Left cardiac atrium (tissue), 4 donors: ENCODE measurements at regions not wholly inside any gene's neighbourhood (a gene's known extent, or its start where the extent isn't known, plus 50 kb on each side); places are given as distances from the start of the nearest gene placed in this dataset.

Experiments
- ATAC-seq, 2 donors: fragments of 200-7000 bp; cut with Tn5 transposase; one replicate each; pipeline ENCODE4 v1.9.1; 2020; ENCODE audit warnings: mild to moderate bottlenecking in 2 of 2, moderate library complexity in 2 of 2
- DNase-seq: peaks from one replicate; pipeline ENCODE4 v3.0.0-alpha.2; 2020
- intact Hi-C, 2 donors: fragments of 100-400 bp; cut with DNase I; formaldehyde crosslinking; loops; one replicate each; pipeline versions ENCODE4 v1.14.1 to v1.15.1; 2022 to 2023
- microRNA-seq, 2 donors: library from miRNA; unstranded; fragments of <30 nt; microRNA quantifications; one replicate each; pipeline ENCODE4 v1.2.0, GENCODE V29; 2020
- donor health status: DM: no; HTN: yes; CAD: no.
- donor health status: DM: no; HTN: yes; CAD: no; lungs with severe emphysema.
- donor health status: DM: yes; HTN: yes; CAD: no.
- donor health status: Dilated cardiomyopathy.

DNA sequence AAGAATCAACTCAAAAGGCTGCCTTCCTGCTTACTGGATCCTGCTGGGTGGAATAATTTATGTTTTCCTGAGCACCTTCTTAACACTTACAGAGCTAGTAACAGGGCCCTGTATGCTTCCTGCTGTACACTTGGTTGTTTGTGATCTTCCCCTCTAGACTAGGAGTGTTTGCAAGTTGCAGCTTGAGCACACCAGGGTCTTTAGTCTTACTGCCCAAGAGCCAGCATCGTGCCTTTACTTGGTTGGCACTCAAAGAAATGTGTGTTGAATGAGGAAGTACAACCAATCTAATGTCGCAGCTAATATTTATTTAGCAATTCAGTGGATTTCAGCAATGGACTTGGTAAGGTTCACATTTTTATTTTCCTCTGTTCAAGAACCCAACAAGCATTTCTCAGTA, 57.5 kb upstream of the HAND1 start:
- ATAC-seq (no peak), DNase-seq (no peak)
- intact Hi-C loops, result no loop called here

DNA sequence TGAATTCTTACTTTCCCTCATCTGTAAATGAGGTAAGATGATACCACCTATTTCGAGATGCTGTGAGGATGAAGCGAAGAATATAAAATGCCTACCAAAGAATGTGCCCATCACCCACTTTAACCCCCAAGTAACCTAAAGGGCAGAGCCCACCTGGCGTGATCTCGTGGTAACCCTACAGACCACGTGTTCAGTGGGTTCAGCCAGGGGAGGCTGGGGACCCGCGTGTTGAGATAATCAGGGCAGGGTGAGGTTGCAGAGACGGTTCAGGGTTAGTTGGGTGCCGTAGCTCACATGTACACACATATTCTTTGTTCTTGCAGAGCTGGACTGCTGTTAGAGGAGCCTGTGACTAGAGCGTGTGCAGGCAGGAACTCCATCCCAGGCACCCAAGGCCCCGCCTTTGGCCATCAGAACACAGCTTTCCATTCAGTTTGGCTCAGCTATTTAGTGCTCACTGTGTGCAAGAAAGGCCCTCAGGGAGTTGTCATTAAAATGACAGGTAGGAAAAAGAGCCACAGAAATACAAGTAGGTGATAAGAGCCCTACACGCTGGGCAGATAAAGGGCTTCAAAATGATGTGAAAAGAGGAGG, 56.5 kb upstream of the HAND1 start:
- DNase-seq (no peak), ATAC-seq (no peak)
- intact Hi-C loops, result no loop called here

DNA sequence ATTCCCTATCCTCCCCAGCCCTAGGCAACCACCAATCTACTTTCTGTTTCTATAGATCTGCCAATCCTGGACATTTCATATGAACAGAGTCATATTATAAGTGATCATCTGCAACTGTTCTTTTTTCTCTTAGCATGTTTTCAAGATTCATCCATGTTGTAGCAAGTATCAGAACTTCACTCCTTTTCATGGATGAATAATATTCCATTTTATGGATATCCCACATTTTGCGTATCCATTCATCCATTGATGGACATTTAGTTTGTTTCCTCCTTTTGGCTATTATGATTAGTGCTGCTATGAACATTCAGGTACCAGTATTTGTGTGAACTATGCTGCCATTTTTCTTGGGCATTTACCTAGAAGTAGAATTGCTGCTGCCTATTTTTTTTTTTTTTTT, 51.3 kb upstream of the HAND1 start:
- intact Hi-C loops, result no loop called here
- no peak for ATAC-seq
- DNase-seq, result no peak

DNA sequence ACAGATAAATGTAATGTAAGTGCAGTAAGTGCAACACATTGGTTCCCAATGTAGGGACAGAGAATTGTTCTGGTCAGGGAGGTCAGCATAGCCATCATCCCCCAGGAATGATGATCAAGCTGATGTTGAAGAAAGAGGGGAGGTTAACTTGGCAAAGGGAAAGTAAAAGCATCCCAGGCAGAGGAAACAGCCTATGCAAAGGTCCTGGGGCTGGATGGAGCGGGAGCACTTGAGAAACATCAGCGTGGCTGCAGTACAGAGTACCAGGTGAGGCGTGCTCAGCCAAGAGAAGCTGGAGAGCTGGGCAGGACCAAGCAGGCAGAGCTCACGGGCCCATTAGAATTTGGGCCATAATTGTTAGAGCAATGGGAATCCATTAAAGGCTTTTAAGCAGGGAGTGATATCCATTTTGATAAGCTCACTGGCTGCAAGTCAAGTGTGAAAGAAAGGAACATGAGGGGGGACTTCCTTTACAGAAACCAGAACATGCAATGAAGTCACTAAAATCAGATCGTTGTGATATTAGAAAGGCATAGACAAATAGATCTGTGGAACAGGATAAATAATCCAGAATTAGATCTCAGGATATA, 50.1 kb upstream of the HAND1 start:
- ATAC-seq (no peak), DNase-seq (no peak)
- intact Hi-C loops, result no loop called here

Small RNA genes lying in the stretch of these regions (microRNA-seq; reads per million reads assigned to microRNA genes)
- gene MIR1303 (0 reads per million in 2 donors), gene MIR3141 (0 reads per million in 2 donors)
